IMR-90 (cell line): ENCODE measurements at regions not wholly inside any gene's neighbourhood (a gene's known extent, or its start where the extent isn't known, plus 50 kb on each side); places are given as distances from the start of the nearest gene placed in this dataset.

Experiments
- ATAC-seq: fragments of 200-7000 bp; cut with Tn5 transposase; 2 replicates; pipeline ENCODE4 v1.9.1; 2020; ENCODE audit warnings: low read depth, mild to moderate bottlenecking, moderate library complexity
- BruUV-seq: library from RNA; stranded (reverse); fragments of 400-500 nt; replicated peaks from 2 replicates; lab custom pipeline; 2021; lab: Mats Ljungman, UMichigan
- CTCF ChIA-PET: fragments of 300-600 bp; formaldehyde crosslinking; extraction: SDS; loops from one replicate; lab custom pipeline; 2021; ENCODE audit warnings: antibody characterized with exemption; lab: Yijun Ruan, JAX
- POLR2A ChIA-PET: fragments of 300-600 bp; sonication (Branson Sonifier 250); formaldehyde crosslinking; loops from one replicate; lab custom pipeline; 2022; ENCODE audit warnings: antibody characterized with exemption; ENCODE audit not compliant: unreplicated experiment; lab: Charles Lee
- DNase-seq: peaks from one replicate; pipeline ENCODE4 v3.0.0; 2013
- H2AFZ ChIP-seq: replicated peaks from 2 replicates; pipeline ENCODE3; 2013; ENCODE audit warnings: low read length, mild to moderate bottlenecking; ENCODE audit not compliant: poor library complexity
- H2AK5ac ChIP-seq: 2 replicates; pipeline ENCODE4 v1.6.1; 2013; ENCODE audit warnings: low read depth, low read length, inconsistent platforms
- H2AK9ac ChIP-seq: replicated peaks from 2 replicates; pipeline ENCODE3; 2013; ENCODE audit warnings: mild to moderate bottlenecking, low read depth, low read length, moderate library complexity; ENCODE audit not compliant: poor library complexity
- H2BK120ac ChIP-seq: 2 replicates; pipeline ENCODE4 v1.6.1; 2013; ENCODE audit warnings: low read depth, low read length, inconsistent platforms
- H2BK15ac ChIP-seq: 3 replicates; pipeline ENCODE4 v1.6.1; 2013; ENCODE audit warnings: low read depth, low read length, inconsistent platforms
- H2BK20ac ChIP-seq: 2 replicates; pipeline ENCODE4 v1.6.1; 2013; ENCODE audit warnings: low read depth, mild to moderate bottlenecking, inconsistent platforms, low read length, moderate library complexity
- H2BK5ac ChIP-seq: 2 replicates; pipeline ENCODE4 v1.6.1; 2013; ENCODE audit warnings: mild to moderate bottlenecking, low read depth, low read length, inconsistent platforms; ENCODE audit not compliant: poor library complexity, severe bottlenecking
- H3K14ac ChIP-seq: replicated peaks from 2 replicates; pipeline ENCODE4 v1.6.1; 2013; ENCODE audit warnings: low read depth, low read length, inconsistent platforms
- H3K18ac ChIP-seq: 2 replicates; pipeline ENCODE4 v1.6.1; 2013; ENCODE audit warnings: low read depth, low read length, control low read depth
- H3K23ac ChIP-seq: 2 replicates; pipeline ENCODE4 v1.6.1; 2013; ENCODE audit warnings: low read depth, low read length, inconsistent platforms
- H3K27ac ChIP-seq: 2 replicates; pipeline ENCODE4 v1.5.1; 2013; ENCODE audit warnings: mild to moderate bottlenecking, control low read depth, low read length; ENCODE audit not compliant: insufficient read depth
- H3K27me3 ChIP-seq: 2 replicates; pipeline ENCODE4 v1.6.1; 2013; ENCODE audit warnings: low read length; ENCODE audit not compliant: control insufficient read depth, insufficient read depth
- H3K36me3 ChIP-seq: 2 replicates; pipeline ENCODE4 v1.6.1; 2013; ENCODE audit warnings: low read length, mixed read lengths; ENCODE audit not compliant: control insufficient read depth, insufficient read depth
- H3K4ac ChIP-seq: 2 replicates; pipeline ENCODE4 v1.6.1; 2013; ENCODE audit warnings: low read depth, low read length, inconsistent platforms
- H3K4me1 ChIP-seq: 2 replicates; pipeline ENCODE4 v1.6.1; 2013; ENCODE audit warnings: low read length, mixed read lengths; ENCODE audit not compliant: control insufficient read depth, insufficient read depth
- H3K4me2 ChIP-seq: 2 replicates; pipeline ENCODE4 v1.6.1; 2013; ENCODE audit warnings: low read depth, mild to moderate bottlenecking, control low read depth, low read length, moderate library complexity
- H3K4me3 ChIP-seq: 2 replicates; pipeline ENCODE4 v1.5.1; 2013; ENCODE audit warnings: low read depth, mild to moderate bottlenecking, control low read depth, low read length, moderate library complexity; ENCODE audit not compliant: insufficient read depth
- H3K56ac ChIP-seq: 2 replicates; pipeline ENCODE4 v1.6.1; 2013; ENCODE audit warnings: low read length, inconsistent platforms; ENCODE audit not compliant: insufficient read depth; ENCODE audit errors: extremely low read depth
- H3K79me1 ChIP-seq, 2 experiments: 2 replicates each; pipeline ENCODE4 v1.6.1; 2013; ENCODE audit warnings: low read length in 2 of 2, inconsistent platforms in 1 of 2, low read depth in 1 of 2
- H3K9ac ChIP-seq: 2 replicates; pipeline ENCODE4 v1.6.1; 2013; ENCODE audit warnings: low read depth, low read length, control low read depth
- H3K9me1 ChIP-seq: 2 replicates; pipeline ENCODE4 v1.6.1; 2013; ENCODE audit warnings: low read length, inconsistent platforms; ENCODE audit not compliant: insufficient read depth
- H3K9me3 ChIP-seq: 2 replicates; pipeline ENCODE4 v1.6.1; 2013; ENCODE audit warnings: low read length; ENCODE audit not compliant: control insufficient read depth, insufficient read depth
- H4K20me1 ChIP-seq: 2 replicates; pipeline ENCODE4 v1.6.1; 2013; ENCODE audit warnings: low read length, inconsistent platforms; ENCODE audit not compliant: insufficient read depth
- H4K5ac ChIP-seq: 2 replicates; pipeline ENCODE4 v1.6.1; 2013; ENCODE audit warnings: mild to moderate bottlenecking, low read depth, low read length, control low read depth
- H4K8ac ChIP-seq, 2 experiments: 2 replicates each; pipeline ENCODE4 v1.6.1; 2013; ENCODE audit warnings: low read depth in 2 of 2, low read length in 2 of 2, control low read depth in 1 of 2, inconsistent platforms in 1 of 2
- H4K91ac ChIP-seq: 2 replicates; pipeline ENCODE4 v1.6.1; 2013; ENCODE audit warnings: low read depth, low read length, inconsistent platforms; ENCODE audit not compliant: insufficient read depth
- BHLHE40 ChIP-seq: fragments of 150-350 bp; IDR thresholded peaks from 2 replicates; pipeline ENCODE4 v1.6.1; 2016; ENCODE audit warnings: mild to moderate bottlenecking, low read depth, low read length
- CEBPB ChIP-seq: IDR thresholded peaks from 2 replicates; pipeline ENCODE4 v1.6.1; 2012; ENCODE audit warnings: low read depth, low read length, improper control_type of control experiment
- CHD1 ChIP-seq: IDR thresholded peaks from 2 replicates; pipeline ENCODE4 v1.6.1; 2012; ENCODE audit warnings: low read depth, low read length, improper control_type of control experiment
- FOS ChIP-seq: fragments of 150-350 bp; IDR thresholded peaks from 2 replicates; pipeline ENCODE4 v1.6.1; 2016; ENCODE audit warnings: low read depth, low read length
- MAFK ChIP-seq: IDR thresholded peaks from 2 replicates; pipeline ENCODE4 v1.6.1; 2012; ENCODE audit warnings: low read depth, low read length, improper control_type of control experiment
- MAZ ChIP-seq: IDR thresholded peaks from 2 replicates; pipeline ENCODE4 v1.6.1; 2012; ENCODE audit warnings: low read depth, mild to moderate bottlenecking, low read length, improper control_type of control experiment, moderate library complexity, borderline replicate concordance
- MXI1 ChIP-seq: IDR thresholded peaks from 2 replicates; pipeline ENCODE4 v1.6.1; 2012; ENCODE audit warnings: low read depth, mild to moderate bottlenecking, low read length, moderate library complexity, borderline replicate concordance
- NFE2L2 ChIP-seq: fragments of 150-350 bp; IDR thresholded peaks from 2 replicates; pipeline ENCODE4 v1.6.1; 2016; ENCODE audit warnings: low read depth, mild to moderate bottlenecking, low read length
- POLR2A ChIP-seq: IDR thresholded peaks from 2 replicates; pipeline ENCODE4 v1.6.1; 2012; ENCODE audit warnings: mild to moderate bottlenecking, low read depth, low read length
- RAD21 ChIP-seq: IDR thresholded peaks from 2 replicates; pipeline ENCODE4 v1.6.1; 2012; ENCODE audit warnings: low read length, improper control_type of control experiment
- RFX5 ChIP-seq: IDR thresholded peaks from 2 replicates; pipeline ENCODE4 v1.8.0; 2012; ENCODE audit warnings: low read depth, mild to moderate bottlenecking, low read length, moderate library complexity
- SMC3 ChIP-seq: fragments of 150-350 bp; IDR thresholded peaks from 2 replicates; pipeline ENCODE4 v1.6.1; 2016; ENCODE audit warnings: low read depth, mild to moderate bottlenecking, antibody characterized with exemption, low read length, moderate library complexity
- WGBS, 2 experiments: methylation state at CpG; one replicate each; pipeline versions ENCODE4 v1.1.5 to v1.1.7; 2013; ENCODE audit warnings: missing lambda C conversion rate in 2 of 2; ENCODE audit not compliant: insufficient read length in 1 of 2; ENCODE audit errors: extremely low coverage in 2 of 2; 5-methylcytosine and 5-hydroxymethylcytosine counted together
- dilution Hi-C: fragments of 300-500 bp; cut with HindIII; formaldehyde crosslinking; loops from one replicate; pipeline ENCODE4 v1.14.3; 2018; ENCODE audit warnings: low sequenced_read_pairs; ENCODE audit not compliant: unreplicated experiment
- in situ Hi-C: fragments of 300-500 bp; cut with MboI; formaldehyde crosslinking; loops from 3 replicates; pipeline ENCODE4 v1.14.3; 2019; ENCODE audit warnings: low sequenced_read_pairs, inconsistent platforms, mixed read lengths
- intact Hi-C: fragments of 100-400 bp; cut with micrococcal nuclease; formaldehyde crosslinking; loops from 2 replicates; pipeline ENCODE4 v1.10.0; 2022
- TF ChIP-seq, protein P1 (sequence below): fragments of 150-350 bp; IDR thresholded peaks from 2 replicates; pipeline ENCODE4 v1.6.1; 2016; ENCODE audit warnings: low read depth, mild to moderate bottlenecking, low read length, moderate library complexity, borderline replicate concordance
- TF ChIP-seq, protein P2 (sequence below): conservative IDR thresholded peaks from 2 replicates; pipeline ENCODE4 v1.5.1; 2012; ENCODE audit warnings: mild to moderate bottlenecking, low read depth, low read length, improper control_type of control experiment
- TF ChIP-seq, protein P3 (sequence below): fragments of 150-350 bp; IDR thresholded peaks from 2 replicates; pipeline ENCODE4 v1.6.1; 2017; ENCODE audit warnings: mild to moderate bottlenecking, antibody characterized with exemption, low read length, low read depth

- H3K9ac ChIP-seq = no peak overlapping the region
- H3K9me3 ChIP-seq = no peaks in the 10 kb centered on the region
- H3K36me3 ChIP-seq = no peaks in the 10 kb centered on the region
- 56% methylated on average over 1 of the region's 3 CpGs; no CpG with 5 or more reads in 1 of the 2 experiments for WGBS, 2 experiments
- no peaks in the 10 kb centered on the region; the same call in 1 of the 2 replicates for H3K27me3 ChIP-seq
- no peak overlapping the region for H2BK120ac ChIP-seq
- no peak overlapping the region for H3K14ac ChIP-seq
- H3K27ac ChIP-seq = no peak overlapping the region
- POLR2A ChIA-PET = no interaction called here
- no peak overlapping the region for H4K8ac ChIP-seq
- no peak overlapping the region for H4K5ac ChIP-seq
- no peak overlapping the region for H3K4ac ChIP-seq
- in situ Hi-C loops = no loop called here
- no peak for ATAC-seq
- H3K56ac ChIP-seq = no peak overlapping the region
- no peak overlapping the region for H3K4me3 ChIP-seq
- H2AFZ ChIP-seq = no peak overlapping the region
- no peak overlapping the region for H2AK9ac ChIP-seq
- no peak overlapping the region for H2AK5ac ChIP-seq
- H3K18ac ChIP-seq = no peak overlapping the region
- DNase-seq = no peak
- H2BK20ac ChIP-seq = no peak overlapping the region
- dilution Hi-C loops = no loop called here
- intact Hi-C loops = no loop called here
- BruUV-seq = no TSS peak
- CTCF ChIA-PET = interaction anchor here (0.8 kb wide), 1 partner anchor 25 kb away, joined by 4 read pairs; no protein-coding TSS in a partner anchor
- no peaks in the 10 kb centered on the region for H4K20me1 ChIP-seq
- no peak overlapping the region for H3K23ac ChIP-seq
- no peak overlapping the region for H3K4me2 ChIP-seq
- H2BK15ac ChIP-seq = no peak overlapping the region
- TF ChIP-seq RAD21 (no peak), RFX5 (no peak), MAFK (no peak), MXI1 (no peak), NFE2L2 (no peak), MAZ (no peak), BHLHE40 (no peak), CHD1 (no peak), SMC3 (no peak), POLR2A (no peak), CEBPB (no peak), FOS (no peak)
- TF ChIP-seq, protein P1, sequence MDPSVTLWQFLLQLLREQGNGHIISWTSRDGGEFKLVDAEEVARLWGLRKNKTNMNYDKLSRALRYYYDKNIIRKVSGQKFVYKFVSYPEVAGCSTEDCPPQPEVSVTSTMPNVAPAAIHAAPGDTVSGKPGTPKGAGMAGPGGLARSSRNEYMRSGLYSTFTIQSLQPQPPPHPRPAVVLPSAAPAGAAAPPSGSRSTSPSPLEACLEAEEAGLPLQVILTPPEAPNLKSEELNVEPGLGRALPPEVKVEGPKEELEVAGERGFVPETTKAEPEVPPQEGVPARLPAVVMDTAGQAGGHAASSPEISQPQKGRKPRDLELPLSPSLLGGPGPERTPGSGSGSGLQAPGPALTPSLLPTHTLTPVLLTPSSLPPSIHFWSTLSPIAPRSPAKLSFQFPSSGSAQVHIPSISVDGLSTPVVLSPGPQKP = no peak
- TF ChIP-seq, protein P2, sequence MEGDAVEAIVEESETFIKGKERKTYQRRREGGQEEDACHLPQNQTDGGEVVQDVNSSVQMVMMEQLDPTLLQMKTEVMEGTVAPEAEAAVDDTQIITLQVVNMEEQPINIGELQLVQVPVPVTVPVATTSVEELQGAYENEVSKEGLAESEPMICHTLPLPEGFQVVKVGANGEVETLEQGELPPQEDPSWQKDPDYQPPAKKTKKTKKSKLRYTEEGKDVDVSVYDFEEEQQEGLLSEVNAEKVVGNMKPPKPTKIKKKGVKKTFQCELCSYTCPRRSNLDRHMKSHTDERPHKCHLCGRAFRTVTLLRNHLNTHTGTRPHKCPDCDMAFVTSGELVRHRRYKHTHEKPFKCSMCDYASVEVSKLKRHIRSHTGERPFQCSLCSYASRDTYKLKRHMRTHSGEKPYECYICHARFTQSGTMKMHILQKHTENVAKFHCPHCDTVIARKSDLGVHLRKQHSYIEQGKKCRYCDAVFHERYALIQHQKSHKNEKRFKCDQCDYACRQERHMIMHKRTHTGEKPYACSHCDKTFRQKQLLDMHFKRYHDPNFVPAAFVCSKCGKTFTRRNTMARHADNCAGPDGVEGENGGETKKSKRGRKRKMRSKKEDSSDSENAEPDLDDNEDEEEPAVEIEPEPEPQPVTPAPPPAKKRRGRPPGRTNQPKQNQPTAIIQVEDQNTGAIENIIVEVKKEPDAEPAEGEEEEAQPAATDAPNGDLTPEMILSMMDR = no peak
- TF ChIP-seq, protein P3, sequence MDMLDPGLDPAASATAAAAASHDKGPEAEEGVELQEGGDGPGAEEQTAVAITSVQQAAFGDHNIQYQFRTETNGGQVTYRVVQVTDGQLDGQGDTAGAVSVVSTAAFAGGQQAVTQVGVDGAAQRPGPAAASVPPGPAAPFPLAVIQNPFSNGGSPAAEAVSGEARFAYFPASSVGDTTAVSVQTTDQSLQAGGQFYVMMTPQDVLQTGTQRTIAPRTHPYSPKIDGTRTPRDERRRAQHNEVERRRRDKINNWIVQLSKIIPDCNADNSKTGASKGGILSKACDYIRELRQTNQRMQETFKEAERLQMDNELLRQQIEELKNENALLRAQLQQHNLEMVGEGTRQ = no peak
- no peaks in the 10 kb centered on the region for H3K4me1 ChIP-seq
- no peak overlapping the region for H2BK5ac ChIP-seq
- no peaks in the 10 kb centered on the region for H3K9me1 ChIP-seq
- no peak overlapping the region for H4K91ac ChIP-seq
- no peaks in the 10 kb centered on the region for H3K79me1 ChIP-seq
Measured at GRCh38 chr4:55249476-55249875, 96.6 kb upstream of the SRD5A3 start.
